GM23248 (cell line): ENCODE measurements at regions not wholly inside any gene's neighbourhood (a gene's known extent, or its start where the extent isn't known, plus 50 kb on each side); places are given as distances from the start of the nearest gene placed in this dataset.

ENCODE experiments used
- DNase-seq: peaks from one replicate; pipeline ENCODE4 v3.0.0-alpha.2; 2015
- H2AFZ ChIP-seq: fragments of 200-600 bp; sonication (generic); 2 replicates; pipeline ENCODE4 v1.6.1; 2016; ENCODE audit warnings: antibody characterized with exemption
- H3F3A ChIP-seq: fragments of 200-600 bp; sonication (generic); 2 replicates; pipeline ENCODE4 v1.6.1; 2016; ENCODE audit warnings: mild to moderate bottlenecking, antibody characterized with exemption, mixed run types; ENCODE audit not compliant: insufficient read depth
- H3K27ac ChIP-seq: fragments of 200-600 bp; sonication (generic); 2 replicates; pipeline ENCODE4 v1.5.1; 2016; ENCODE audit warnings: mild to moderate bottlenecking
- H3K27me3 ChIP-seq: fragments of 200-600 bp; sonication (generic); replicated peaks from 2 replicates; pipeline ENCODE4 v1.6.1; 2016; ENCODE audit warnings: mild to moderate bottlenecking; ENCODE audit not compliant: insufficient read depth
- H3K36me3 ChIP-seq: fragments of 200-600 bp; sonication (generic); 2 replicates; pipeline ENCODE4 v1.6.1; 2016; ENCODE audit warnings: low read depth, mild to moderate bottlenecking
- H3K4me1 ChIP-seq: fragments of 200-600 bp; sonication (generic); 2 replicates; pipeline ENCODE4 v1.6.1; 2016; ENCODE audit warnings: mild to moderate bottlenecking; ENCODE audit not compliant: insufficient read depth
- H3K4me2 ChIP-seq: fragments of 200-600 bp; sonication (generic); one replicate; pipeline ENCODE4 v1.6.1; 2016; ENCODE audit warnings: mild to moderate bottlenecking; ENCODE audit not compliant: unreplicated experiment
- H3K4me3 ChIP-seq: fragments of 200-600 bp; sonication (generic); 2 replicates; pipeline ENCODE4 v1.5.1; 2016; ENCODE audit warnings: mild to moderate bottlenecking
- H3K79me2 ChIP-seq: fragments of 200-600 bp; sonication (generic); 2 replicates; pipeline ENCODE4 v1.6.1; 2016; ENCODE audit warnings: mild to moderate bottlenecking; ENCODE audit not compliant: insufficient read depth
- H3K9ac ChIP-seq: fragments of 200-600 bp; sonication (generic); 2 replicates; pipeline ENCODE4 v1.6.1; 2016; ENCODE audit warnings: mild to moderate bottlenecking
- H3K9me2 ChIP-seq: fragments of 200-600 bp; sonication (generic); 2 replicates; pipeline ENCODE4 v1.6.1; 2016; ENCODE audit warnings: mixed run types, mild to moderate bottlenecking, moderate library complexity; ENCODE audit not compliant: insufficient read depth
- H3K9me3 ChIP-seq: fragments of 200-600 bp; sonication (generic); one replicate; pipeline ENCODE4 v1.6.1; 2017; ENCODE audit warnings: low read depth
- H4K20me1 ChIP-seq: fragments of 200-600 bp; sonication (generic); 2 replicates; pipeline ENCODE4 v1.6.0; 2016; ENCODE audit not compliant: insufficient read depth
- EZH2 ChIP-seq: fragments of 200-600 bp; sonication (generic); IDR thresholded peaks from 2 replicates; pipeline ENCODE4 v1.6.1; 2018; ENCODE audit warnings: antibody characterized with exemption, mild to moderate bottlenecking; ENCODE audit not compliant: insufficient read depth, poor library complexity, severe bottlenecking
- EZH2phosphoT487 ChIP-seq: fragments of 200-600 bp; sonication (generic); IDR thresholded peaks from 2 replicates; pipeline ENCODE4 v1.6.1; 2018; ENCODE audit warnings: antibody characterized with exemption, moderate library complexity, mild to moderate bottlenecking, low read depth; ENCODE audit not compliant: insufficient read depth
- WGBS, 2 experiments: methylation state at CpG; one replicate each; pipeline ENCODE4 v1.1.6; 2015 to 2017; ENCODE audit warnings: low lambda C conversion rate in 2 of 2, low coverage in 1 of 2; ENCODE audit errors: missing lambda C conversion rate in 2 of 2; 5-methylcytosine and 5-hydroxymethylcytosine counted together
- in situ Hi-C: fragments of 300-500 bp; cut with MboI; formaldehyde crosslinking; loops from 2 replicates; pipeline ENCODE4 v1.15.0; 2020

- H3K27me3 ChIP-seq = no peaks in the 10 kb centered on the region
- no peak overlapping the region for H3K4me2 ChIP-seq
- H3K4me3 ChIP-seq = no peak overlapping the region
- H3K9ac ChIP-seq = no peak overlapping the region
- no peaks in the 10 kb centered on the region for H3F3A ChIP-seq
- no peak overlapping the region for H3K27ac ChIP-seq
- H3K4me1 ChIP-seq = no peaks in the 10 kb centered on the region
- H3K36me3 ChIP-seq = no peaks in the 10 kb centered on the region
- H2AFZ ChIP-seq = no peak overlapping the region
- H3K9me3 ChIP-seq = no peaks in the 10 kb centered on the region
- 67 to 69% methylated on average over 2 of the region's 2 CpGs for WGBS, 2 experiments
- no peak for DNase-seq
- H3K9me2 ChIP-seq = no peaks in the 10 kb centered on the region; the same call in 1 of the 2 replicates
- in situ Hi-C loops = no loop called here
- no peaks in the 10 kb centered on the region for H4K20me1 ChIP-seq
- TF ChIP-seq EZH2phosphoT487 (no peak), EZH2 (no peak)
- no peaks in the 10 kb centered on the region for H3K79me2 ChIP-seq
Measured at GRCh38 chr10:36236931-36237330, 594.8 kb upstream of the FZD8 start.

GRCh38 chr10:36236341-36236740 lies 594.2 kb upstream of the FZD8 start:
- Histone ChIP-seq H3K4me1 (no peaks in the 10 kb centered on the region), H3K4me2 (no peak overlapping the region), H3F3A (no peaks in the 10 kb centered on the region), H2AFZ (no peak overlapping the region), H3K36me3 (no peaks in the 10 kb centered on the region), H3K9me2 (no peaks in the 10 kb centered on the region; the same call in 1 of the 2 replicates), H3K79me2 (no peaks in the 10 kb centered on the region), H3K4me3 (no peak overlapping the region), H4K20me1 (no peaks in the 10 kb centered on the region), H3K9me3 (no peaks in the 10 kb centered on the region), H3K27ac (no peak overlapping the region), H3K9ac (no peak overlapping the region), H3K27me3 (no peaks in the 10 kb centered on the region)
- DNase-seq = no peak
- no peak for TF ChIP-seq EZH2
- TF ChIP-seq EZH2phosphoT487 = no peak
- in situ Hi-C loops = no loop called here
- 73 to 75% methylated on average over 1 of the region's 1 CpG for WGBS, 2 experiments

GRCh38 chr10:36232935-36233334 lies 590.8 kb upstream of the FZD8 start:
- in situ Hi-C loops = no loop called here
- no peaks in the 10 kb centered on the region for H3K27me3 ChIP-seq
- no peak overlapping the region for H3K4me2 ChIP-seq
- no peaks in the 10 kb centered on the region for H4K20me1 ChIP-seq
- 44 to 53% methylated on average over 3 of the region's 3 CpGs for WGBS, 2 experiments
- no peaks in the 10 kb centered on the region for H3K36me3 ChIP-seq
- H3F3A ChIP-seq = no peaks in the 10 kb centered on the region
- H3K9me2 ChIP-seq = no peaks in the 10 kb centered on the region; the same call in 1 of the 2 replicates
- H3K79me2 ChIP-seq = no peaks in the 10 kb centered on the region
- H2AFZ ChIP-seq = no peak overlapping the region
- H3K4me3 ChIP-seq = no peak overlapping the region
- H3K9me3 ChIP-seq = no peaks in the 10 kb centered on the region
- H3K9ac ChIP-seq = no peak overlapping the region
- no peak for DNase-seq
- TF ChIP-seq EZH2 (no peak), EZH2phosphoT487 (no peak)
- no peaks in the 10 kb centered on the region for H3K4me1 ChIP-seq
- H3K27ac ChIP-seq = no peak overlapping the region

DNA sequence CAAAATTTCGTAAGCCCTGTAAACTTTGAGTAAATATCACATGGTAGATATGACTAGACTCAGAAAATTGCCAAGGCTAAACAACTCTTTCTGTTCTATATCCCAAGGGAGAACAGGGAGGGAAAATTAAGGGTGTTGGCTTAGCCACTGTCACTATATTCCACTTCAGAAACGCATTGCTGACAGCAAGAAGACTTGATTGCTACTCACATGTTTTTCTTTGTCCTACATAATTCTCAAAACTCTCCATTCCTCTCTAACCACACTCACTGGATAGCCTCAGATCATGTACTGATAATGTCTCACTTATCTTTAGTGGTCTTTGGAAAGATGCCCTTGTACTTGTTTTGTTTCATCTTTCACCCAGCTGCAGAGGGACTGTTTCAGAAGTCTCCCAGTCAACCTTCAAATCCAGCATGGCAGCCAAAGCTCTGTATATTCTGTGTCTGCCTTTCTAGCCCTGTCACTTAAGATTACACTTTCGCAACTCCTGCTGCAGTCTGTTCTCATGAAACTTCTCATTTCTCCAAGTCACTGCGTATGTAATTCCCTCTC lies 582.4 kb upstream of the FZD8 start:
- no peaks in the 10 kb centered on the region for H3K27me3 ChIP-seq
- H3K4me3 ChIP-seq = no peak overlapping the region
- no peaks in the 10 kb centered on the region for H3K9me2 ChIP-seq
- no peak overlapping the region for H3K9ac ChIP-seq
- WGBS, 2 experiments = 69 to 73% methylated on average over 4 of the region's 4 CpGs
- H3K36me3 ChIP-seq = no peaks in the 10 kb centered on the region
- no peaks in the 10 kb centered on the region for H3K9me3 ChIP-seq
- DNase-seq = peak; percentile 50
- H3K79me2 ChIP-seq = no peaks in the 10 kb centered on the region
- H3K27ac ChIP-seq = no peak overlapping the region
- no peak overlapping the region for H2AFZ ChIP-seq
- in situ Hi-C loops = no loop called here
- no peaks in the 10 kb centered on the region for H4K20me1 ChIP-seq
- no peak overlapping the region for H3K4me2 ChIP-seq
- TF ChIP-seq EZH2phosphoT487 (no peak), EZH2 (no peak)
- H3K4me1 ChIP-seq = no peaks in the 10 kb centered on the region
- H3F3A ChIP-seq = no peaks in the 10 kb centered on the region

DNA sequence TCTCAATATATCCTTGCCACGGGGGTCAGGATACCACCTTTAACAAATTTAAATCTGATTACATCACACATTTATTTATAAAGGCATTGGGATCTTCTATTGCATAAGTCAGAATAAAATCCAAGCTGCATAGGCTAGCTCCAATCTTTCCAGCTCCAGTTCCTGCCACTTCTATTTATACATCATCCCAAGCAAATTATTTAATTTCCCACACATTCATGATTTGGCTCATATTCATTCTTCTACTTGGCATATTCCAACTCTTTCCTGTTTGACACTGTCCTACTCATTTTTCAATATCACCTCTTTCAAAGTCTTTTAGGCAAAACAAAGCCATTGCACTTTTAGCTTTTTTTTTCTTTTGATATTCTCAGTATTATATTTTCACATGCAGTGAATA lies 579.0 kb upstream of the FZD8 start:
- H3K27me3 ChIP-seq = no peaks in the 10 kb centered on the region
- no peaks in the 10 kb centered on the region for H3K9me3 ChIP-seq
- H3K4me1 ChIP-seq = no peaks in the 10 kb centered on the region
- WGBS, 2 experiments = 0 to 4% methylated on average over 1 of the region's 1 CpG
- H3K27ac ChIP-seq = no peak overlapping the region
- H3K9ac ChIP-seq = no peak overlapping the region
- H3K4me2 ChIP-seq = no peak overlapping the region
- no peak overlapping the region for H3K4me3 ChIP-seq
- in situ Hi-C loops = no loop called here
- H4K20me1 ChIP-seq = no peaks in the 10 kb centered on the region
- H2AFZ ChIP-seq = no peak overlapping the region
- DNase-seq = no peak
- no peaks in the 10 kb centered on the region for H3K9me2 ChIP-seq
- no peaks in the 10 kb centered on the region for H3F3A ChIP-seq
- H3K36me3 ChIP-seq = no peaks in the 10 kb centered on the region
- H3K79me2 ChIP-seq = no peaks in the 10 kb centered on the region
- no peak for TF ChIP-seq EZH2phosphoT487
- no peak for TF ChIP-seq EZH2
